ENCODE measurements at regions not wholly inside any gene's neighbourhood (a gene's known extent, or its start where the extent isn't known, plus 50 kb on each side); places are given as distances from the start of the nearest gene placed in this dataset.

- TF ChIP-seq SRSF9 (IDR thresholded peaks at IDR 0.05; ENCODE audit: borderline replicate concordance, low read depth, low read length): no peak
- TF ChIP-seq KDM4B (IDR thresholded peaks at IDR 0.05; ENCODE audit: borderline replicate concordance in 2 of 2, low read depth in 1 of 2): no peak
- no peak for TF ChIP-seq ASH1L (IDR thresholded peaks at IDR 0.05; ENCODE audit: borderline replicate concordance, low read depth, partially characterized antibody)
Measured at GRCh38 chr1:238753252-238753651, 633.1 kb upstream of the CHRM3 start.

All from K562 (cell line).